Heart left ventricle (tissue), 16 donors: ENCODE measurements at regions not wholly inside any gene's neighbourhood (a gene's known extent, or its start where the extent isn't known, plus 50 kb on each side); places are given as distances from the start of the nearest gene placed in this dataset.

Source experiments
- ATAC-seq, 4 donors: fragments of 200-7000 bp; cut with Tn5 transposase; one replicate each; pipeline ENCODE4 v1.9.1; 2020 to 2022; ENCODE audit warnings: moderate library complexity in 4 of 4, mild to moderate bottlenecking in 3 of 4, moderate number of reproducible peaks in 1 of 4
- DNase-seq, 5 donors: peaks; one replicate each; pipeline ENCODE4 v3.0.0-alpha.2; 2020
- H3K27ac ChIP-seq, 12 donors: fragments of 200-600 bp; sonication (generic) in 4 of 12; one replicate each; pipeline versions ENCODE4 v1.5.0 to v1.8.0; 2016 to 2022; ENCODE audit warnings: mild to moderate bottlenecking in 2 of 12
- H3K27me3 ChIP-seq, 9 donors: fragments of 200-600 bp; sonication (generic) in 2 of 9; one replicate each; pipeline versions ENCODE4 v1.5.1 to v1.8.0; 2016 to 2022; ENCODE audit warnings: mild to moderate bottlenecking in 3 of 9
- H3K36me3 ChIP-seq, 9 donors: fragments of 200-600 bp; sonication (generic) in 2 of 9; one replicate each; pipeline versions ENCODE4 v1.5.0 to v1.8.0; 2018 to 2022; ENCODE audit warnings: mild to moderate bottlenecking in 2 of 9
- H3K4me1 ChIP-seq, 12 donors: fragments of 200-600 bp; sonication (generic) in 4 of 12; one replicate each; pipeline versions ENCODE4 v1.5.0 to v1.8.0; 2016 to 2022; ENCODE audit warnings: mild to moderate bottlenecking in 3 of 12
- H3K4me3 ChIP-seq, 12 donors: fragments of 200-600 bp; sonication (generic) in 4 of 12; one replicate each; pipeline versions ENCODE4 v1.5.0 to v1.8.0; 2017 to 2022; ENCODE audit warnings: mild to moderate bottlenecking in 9 of 12, moderate library complexity in 4 of 12
- H3K9me3 ChIP-seq, 12 donors: fragments of 200-600 bp; sonication (generic) in 4 of 12; one replicate each; pipeline versions ENCODE4 v1.5.0 to v1.8.0; 2016 to 2022; ENCODE audit warnings: mild to moderate bottlenecking in 1 of 12
- CTCF ChIP-seq, 12 donors: fragments of 200-600 bp; sonication (generic) in 4 of 12; IDR thresholded peaks; one replicate each; pipeline versions ENCODE4 v1.5.0 to v1.8.0; 2018 to 2022; ENCODE audit warnings: antibody characterized with exemption in 12 of 12, mild to moderate bottlenecking in 5 of 12
- POLR2A ChIP-seq, 2 donors: fragments of 450-650 bp; IDR thresholded peaks; one replicate each; pipeline ENCODE4 v1.6.1; 2017; ENCODE audit warnings: antibody characterized with exemption in 2 of 2, mild to moderate bottlenecking in 2 of 2, moderate library complexity in 2 of 2
- WGBS, 4 donors: extraction: QIAGEN DNeasy Blood & Tissue Kit in 2 of 4; methylation state at CpG; one replicate each; pipeline versions ENCODE4 v1.1.5 to v1.1.7; 2013 to 2018; 5-methylcytosine and 5-hydroxymethylcytosine counted together
- intact Hi-C, 10 donors: fragments of 100-400 bp; cut with DNase I; formaldehyde crosslinking; loops; one replicate each; pipeline versions ENCODE4 v1.11.1 to v1.14.2; 2022
- donor health status: ischemic (EF 13 %, LVEDD 7.1; RV severe dilation, severe dysfunction).
- donor health status: healthy with polysubstance abuse.
- donor health status: DM: no; HTN: yes; CAD: no.
- donor health status: DM: no; HTN: no; CAD: no.
- donor health status: ischemic (EF 25% LVEDD 6.9; RV normal size, moderate dysfunction).
- donor health status: ischemic (EF 25% LVEDD 5.7; RV mildly dilated, moderate dysfunction).
- donor health status: healthy.
- donor health status: DM: yes; HTN: yes; CAD: no.
- donor health status: ischemic (EF 35%, LVEDD 5.7; RV mildly dilated, moderate dysfunction).
- donor health status: nonischemic (EF 11% LVEDD 7.7; RV severe dilation, severe dysfunction).
- donor health status: DM: yes; HTN: yes; CAD: no.
- donor health status: PGD.
- donor health status: ischemic (EF 29% LVEDD 5.4; RV normal size, mild dysfunction).
- donor health status: nonischemic (EF 23%, LVEDD 6.1; RV moderate dilation, normal function).

- H3K36me3 ChIP-seq, result no peaks in the 10 kb centered on the region
- no peaks in the 10 kb centered on the region for H3K27me3 ChIP-seq
- intact Hi-C loops, result no loop called here
- no peak overlapping the region for H3K4me3 ChIP-seq
- no peaks in the 10 kb centered on the region for H3K9me3 ChIP-seq
- 44 to 100% (median 95%) methylated on average over 1 of the region's 1 CpG for WGBS, 4 donors
- no peaks in the 10 kb centered on the region for H3K4me1 ChIP-seq
- no peak for TF ChIP-seq POLR2A (IDR thresholded peaks at IDR 0.05)
- TF ChIP-seq CTCF (IDR thresholded peaks at IDR 0.05), result no peak
- DNase-seq, result no peak
- H3K27ac ChIP-seq, result no peak overlapping the region
- no peak for ATAC-seq
Observed at GRCh38 chr3:152128356-152128755, 140.4 kb upstream of the MBNL1 start.

GRCh38 chr3:152139651-152140050, 129.1 kb upstream of the MBNL1 start:
- Histone ChIP-seq H3K27me3 (no peaks in the 10 kb centered on the region), H3K4me3 (no peak overlapping the region), H3K4me1 (no peaks in the 10 kb centered on the region), H3K27ac (no peak overlapping the region), H3K9me3 (peaks cover 0 to 3% (median 0%) of the 10 kb centered on the region in 12 donors), H3K36me3 (no peaks in the 10 kb centered on the region)
- DNase-seq (no peak), ATAC-seq (no peak)
- 83 to 93% (median 87%) methylated on average over 3 of the region's 3 CpGs for WGBS, 4 donors
- intact Hi-C loops, result no loop called here
- TF ChIP-seq POLR2A (IDR thresholded peaks at IDR 0.05) (no peak), CTCF (IDR thresholded peaks at IDR 0.05) (no peak)

- ATAC-seq, result no peak
- intact Hi-C loops, result no loop called here
- TF ChIP-seq CTCF (IDR thresholded peaks at IDR 0.05) (no peak), POLR2A (IDR thresholded peaks at IDR 0.05) (no peak)
- Histone ChIP-seq H3K9me3 (no peaks in the 10 kb centered on the region), H3K4me3 (no peak overlapping the region), H3K36me3 (no peaks in the 10 kb centered on the region), H3K27me3 (no peaks in the 10 kb centered on the region), H3K27ac (no peak overlapping the region), H3K4me1 (peaks cover 0 to 5% (median 0%) of the 10 kb centered on the region in 12 donors)
- WGBS, 4 donors, result 78 to 96% (median 94%) methylated on average over 2 of the region's 2 CpGs
- DNase-seq, result no peak
Observed at GRCh38 chr3:152146461-152146860, 122.3 kb upstream of the MBNL1 start.

GRCh38 chr3:152147748-152148147, 121.0 kb upstream of the MBNL1 start:
- no peaks in the 10 kb centered on the region for H3K27me3 ChIP-seq
- intact Hi-C loops, result no loop called here
- no peak for DNase-seq
- H3K36me3 ChIP-seq, result no peaks in the 10 kb centered on the region
- H3K9me3 ChIP-seq, result no peaks in the 10 kb centered on the region
- H3K4me1 ChIP-seq, result peaks cover 0 to 5% (median 0%) of the 10 kb centered on the region in 12 donors
- TF ChIP-seq POLR2A (IDR thresholded peaks at IDR 0.05) (no peak), CTCF (IDR thresholded peaks at IDR 0.05) (no peak)
- ATAC-seq, result no peak
- H3K27ac ChIP-seq, result no peak overlapping the region
- no peak overlapping the region for H3K4me3 ChIP-seq
